Lung (tissue), 11 donors: ENCODE measurements at regions not wholly inside any gene's neighbourhood (a gene's known extent, or its start where the extent isn't known, plus 50 kb on each side); places are given as distances from the start of the nearest gene placed in this dataset.

Experiments used
- ATAC-seq: fragments of 200-7000 bp; cut with Tn5 transposase; one replicate; pipeline ENCODE4 v1.9.1; 2020; ENCODE audit warnings: moderate number of reproducible peaks; ENCODE audit not compliant: insufficient read depth, low FRiP score
- DNase-seq, 3 donors: peaks; one replicate each; pipeline ENCODE4 v3.0.0-alpha.2; 2013 to 2017
- H3K27ac ChIP-seq, 2 donors: one replicate each; pipeline ENCODE4 v1.5.1; 2013; ENCODE audit warnings: mild to moderate bottlenecking in 2 of 2, moderate library complexity in 2 of 2, control low read depth in 1 of 2, inconsistent platforms in 1 of 2, low read depth in 1 of 2, low read length in 1 of 2
- H3K27me3 ChIP-seq, 3 donors: one replicate each; pipeline ENCODE4 v1.5.1; 2013; ENCODE audit warnings: low read length in 2 of 3; ENCODE audit not compliant: control insufficient read depth in 3 of 3, insufficient read depth in 3 of 3
- H3K36me3 ChIP-seq, 4 donors: one replicate each; pipeline ENCODE4 v1.5.1; 2013; ENCODE audit warnings: low read length in 4 of 4, mild to moderate bottlenecking in 1 of 4, moderate library complexity in 1 of 4; ENCODE audit not compliant: control insufficient read depth in 4 of 4, insufficient read depth in 4 of 4
- H3K4me1 ChIP-seq, 5 donors: one replicate each; pipeline ENCODE4 v1.5.1; 2013; ENCODE audit warnings: low read length in 5 of 5, mild to moderate bottlenecking in 2 of 5, moderate library complexity in 1 of 5; ENCODE audit not compliant: control insufficient read depth in 5 of 5, insufficient read depth in 5 of 5
- H3K4me3 ChIP-seq: one replicate; pipeline ENCODE4 v1.5.1; 2013; ENCODE audit warnings: mild to moderate bottlenecking, control low read depth, moderate library complexity
- H3K9ac ChIP-seq, 2 donors: one replicate each; pipeline ENCODE4 v1.5.1; 2013; ENCODE audit warnings: low read length in 2 of 2, control low read depth in 1 of 2; ENCODE audit not compliant: insufficient read depth in 1 of 2
- H3K9me3 ChIP-seq, 4 donors: one replicate each; pipeline ENCODE4 v1.5.1; 2013; ENCODE audit warnings: low read length in 3 of 4, mild to moderate bottlenecking in 1 of 4, moderate library complexity in 1 of 4; ENCODE audit not compliant: control insufficient read depth in 4 of 4, insufficient read depth in 3 of 4
- CTCF ChIP-seq: IDR thresholded peaks from 2 replicates; pipeline ENCODE4 v1.5.1; 2012; ENCODE audit warnings: mild to moderate bottlenecking; ENCODE audit errors: control extremely low read depth, extremely low read depth
- WGBS, 2 donors: extraction: QIAGEN DNeasy Blood & Tissue Kit; methylation state at CpG; one replicate each; pipeline ENCODE4 v1.1.7; 2013; 5-methylcytosine and 5-hydroxymethylcytosine counted together
- donor health status: control.
- donor health status: control.
- donor health status: Bipolar disorder and iron deficiency.
- donor health status: healthy.
- donor health status: DM: yes; HTN: yes; CAD: no.

- no peak overlapping the region for H3K4me3 ChIP-seq
- 70 to 83% methylated on average over 8 of the region's 8 CpGs for WGBS, 2 donors
- H3K9me3 ChIP-seq: peaks cover 0 to 4% (median 0%) of the 10 kb centered on the region in 4 donors
- H3K36me3 ChIP-seq: no peaks in the 10 kb centered on the region
- H3K27ac ChIP-seq: no peak overlapping the region
- no peak for DNase-seq
- no peaks in the 10 kb centered on the region for H3K27me3 ChIP-seq
- no peak for ATAC-seq
- no peaks in the 10 kb centered on the region for H3K4me1 ChIP-seq
- no peak for TF ChIP-seq CTCF
- no peak overlapping the region for H3K9ac ChIP-seq
These were observed 52.8 kb upstream of the GRM7 start for GRCh38 chr3:6807967-6808588.

DNA sequence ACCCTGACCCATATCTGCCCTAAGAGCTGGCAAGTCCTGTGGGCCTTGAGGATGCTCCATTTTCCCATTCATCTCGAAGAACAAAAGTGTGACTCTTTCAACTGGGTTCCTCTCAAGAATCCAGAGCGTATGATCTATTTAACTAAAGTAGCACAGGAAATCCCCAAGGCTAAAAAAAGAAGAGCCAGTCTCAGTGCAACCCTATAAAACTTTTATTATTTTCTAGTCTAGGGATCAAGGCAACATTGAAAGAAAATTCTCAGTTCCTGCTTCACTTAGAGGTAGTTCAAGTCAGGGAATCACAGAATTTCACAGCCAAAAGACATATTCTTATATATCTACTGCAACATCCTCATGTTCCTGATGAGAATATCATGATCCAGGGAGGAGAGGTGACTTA lies 51.6 kb upstream of the GRM7 start:
- no peak for DNase-seq
- no peaks in the 10 kb centered on the region for H3K4me1 ChIP-seq
- H3K27ac ChIP-seq: no peak overlapping the region
- peaks cover 0 to 4% (median 0%) of the 10 kb centered on the region in 4 donors for H3K9me3 ChIP-seq
- no peak for TF ChIP-seq CTCF
- 72 to 78% methylated on average over 2 of the region's 2 CpGs for WGBS, 2 donors
- H3K36me3 ChIP-seq: no peaks in the 10 kb centered on the region
- no peak overlapping the region for H3K9ac ChIP-seq
- no peak for ATAC-seq
- H3K4me3 ChIP-seq: no peak overlapping the region
- no peaks in the 10 kb centered on the region for H3K27me3 ChIP-seq
